GM18519 (cell line): ENCODE measurements at regions not wholly inside any gene's neighbourhood (a gene's known extent, or its start where the extent isn't known, plus 50 kb on each side); places are given as distances from the start of the nearest gene placed in this dataset.

Experiments
- ATAC-seq: cut with Tn5 transposase; IDR thresholded peaks from one replicate; pipeline ENCODE4 v1.9.1; 2021; ENCODE audit warnings: mild to moderate bottlenecking, moderate library complexity; ENCODE audit not compliant: unreplicated experiment, low FRiP score

DNA sequence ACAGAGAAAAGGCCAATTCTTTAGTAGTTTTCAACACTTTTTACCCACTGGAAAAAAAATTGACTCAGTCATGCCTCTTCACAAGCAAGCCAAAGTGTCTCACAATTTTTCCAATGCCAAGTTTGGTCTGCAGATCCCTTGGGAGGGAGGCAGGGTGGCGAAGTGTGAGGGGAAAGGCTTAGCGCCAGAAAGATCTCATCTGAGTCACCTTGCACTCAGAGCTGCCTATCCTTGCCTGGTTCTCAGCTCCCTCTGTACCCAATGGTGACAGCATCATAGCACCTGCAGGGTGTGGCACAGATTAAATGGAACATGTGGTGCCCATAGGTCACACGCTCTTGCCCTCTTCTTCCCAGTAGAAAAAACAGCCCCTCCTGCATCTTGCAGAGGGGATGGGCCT, 55.2 kb upstream of the GYPC start:
- ATAC-seq: no peak

DNA sequence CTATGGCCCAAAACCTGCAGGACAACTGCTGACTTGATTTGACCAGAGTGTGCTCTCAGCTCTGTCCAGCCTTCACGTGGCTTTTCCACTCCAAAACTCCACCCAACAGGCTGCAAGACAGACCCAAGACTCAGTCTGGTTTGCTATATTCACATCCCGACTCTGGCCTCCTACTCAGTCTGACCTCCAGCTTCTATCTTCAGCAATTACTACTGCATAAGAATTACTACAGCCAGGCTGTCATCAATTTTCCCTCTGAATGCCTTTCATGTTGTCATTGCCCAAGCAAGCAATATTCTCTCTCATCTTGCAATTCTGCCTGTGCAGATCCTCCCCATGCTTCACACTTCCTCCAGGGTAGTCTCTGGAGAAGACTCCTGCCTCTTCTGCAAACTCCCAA, 53.6 kb upstream of the GYPC start:
- ATAC-seq: no peak
